AG04449 (cell line): ENCODE measurements at regions not wholly inside any gene's neighbourhood (a gene's known extent, or its start where the extent isn't known, plus 50 kb on each side); places are given as distances from the start of the nearest gene placed in this dataset.
"Not testable (repeated sequence)": the region's sequence is repeated elsewhere in the genome, so short reads cannot be mapped to it uniquely, and the experiment has no call there.

ENCODE experiments used
- CTCF ChIA-PET: fragments of 350-600 bp; formaldehyde crosslinking; extraction: SDS; loops from one replicate; lab custom pipeline; 2021; ENCODE audit warnings: antibody characterized with exemption; lab: Yijun Ruan, JAX
- POLR2A ChIA-PET: fragments of 400-600, 350-600 bp; formaldehyde crosslinking; extraction: SDS; loops from one replicate; lab custom pipeline; 2020; ENCODE audit warnings: antibody characterized with exemption, inconsistent platforms; lab: Yijun Ruan, JAX
- DNase-seq: peaks from one replicate; pipeline ENCODE4 v3.0.0-alpha.2; 2010; ENCODE audit warnings: low read depth, low spot score
- H3K4me3 ChIP-seq: 2 replicates; pipeline ENCODE4 v1.5.1; 2011; ENCODE audit warnings: low read depth, mild to moderate bottlenecking, control low read depth, low read length
- TF ChIP-seq, protein P1 (sequence below): IDR thresholded peaks from one replicate; pipeline ENCODE4 v1.5.1; 2011; ENCODE audit warnings: mild to moderate bottlenecking, moderate library complexity, low read length, control low read depth, inconsistent platforms; ENCODE audit not compliant: insufficient read depth; ENCODE audit errors: missing control alignments

DNA sequence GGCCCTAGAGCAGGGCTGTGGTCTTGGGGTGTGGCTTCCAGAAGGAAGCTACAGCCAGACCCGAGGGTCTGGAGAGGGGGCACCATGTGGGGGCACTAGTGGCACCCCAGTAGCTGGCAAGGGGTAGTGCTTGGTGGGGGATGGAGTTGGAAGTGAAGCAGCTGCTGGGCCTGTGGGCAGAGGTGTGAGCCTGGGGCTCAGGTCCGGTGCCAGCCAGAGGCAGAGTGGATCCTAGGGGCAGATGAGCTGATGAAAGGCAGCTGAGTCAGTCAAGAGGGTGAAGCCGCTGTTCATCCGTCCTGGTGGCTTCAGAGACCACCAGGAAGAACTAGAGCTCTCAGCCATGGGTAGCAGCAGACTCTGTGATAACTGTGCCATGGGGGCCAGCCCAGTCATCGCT is 172.6 kb downstream of the TBC1D2B start:
- no peak overlapping the region for H3K4me3 ChIP-seq
- ChIA-PET CTCF (interaction anchor here (0.8 to 1.9 kb wide), 6 partner anchors 10 to 380 kb away, joined by 3 to 7 read pairs (median 3); no protein-coding TSS in a partner anchor), POLR2A (no interaction called here)
- TF ChIP-seq, protein P1, sequence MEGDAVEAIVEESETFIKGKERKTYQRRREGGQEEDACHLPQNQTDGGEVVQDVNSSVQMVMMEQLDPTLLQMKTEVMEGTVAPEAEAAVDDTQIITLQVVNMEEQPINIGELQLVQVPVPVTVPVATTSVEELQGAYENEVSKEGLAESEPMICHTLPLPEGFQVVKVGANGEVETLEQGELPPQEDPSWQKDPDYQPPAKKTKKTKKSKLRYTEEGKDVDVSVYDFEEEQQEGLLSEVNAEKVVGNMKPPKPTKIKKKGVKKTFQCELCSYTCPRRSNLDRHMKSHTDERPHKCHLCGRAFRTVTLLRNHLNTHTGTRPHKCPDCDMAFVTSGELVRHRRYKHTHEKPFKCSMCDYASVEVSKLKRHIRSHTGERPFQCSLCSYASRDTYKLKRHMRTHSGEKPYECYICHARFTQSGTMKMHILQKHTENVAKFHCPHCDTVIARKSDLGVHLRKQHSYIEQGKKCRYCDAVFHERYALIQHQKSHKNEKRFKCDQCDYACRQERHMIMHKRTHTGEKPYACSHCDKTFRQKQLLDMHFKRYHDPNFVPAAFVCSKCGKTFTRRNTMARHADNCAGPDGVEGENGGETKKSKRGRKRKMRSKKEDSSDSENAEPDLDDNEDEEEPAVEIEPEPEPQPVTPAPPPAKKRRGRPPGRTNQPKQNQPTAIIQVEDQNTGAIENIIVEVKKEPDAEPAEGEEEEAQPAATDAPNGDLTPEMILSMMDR = no peak
- DNase-seq = no peak

DNA sequence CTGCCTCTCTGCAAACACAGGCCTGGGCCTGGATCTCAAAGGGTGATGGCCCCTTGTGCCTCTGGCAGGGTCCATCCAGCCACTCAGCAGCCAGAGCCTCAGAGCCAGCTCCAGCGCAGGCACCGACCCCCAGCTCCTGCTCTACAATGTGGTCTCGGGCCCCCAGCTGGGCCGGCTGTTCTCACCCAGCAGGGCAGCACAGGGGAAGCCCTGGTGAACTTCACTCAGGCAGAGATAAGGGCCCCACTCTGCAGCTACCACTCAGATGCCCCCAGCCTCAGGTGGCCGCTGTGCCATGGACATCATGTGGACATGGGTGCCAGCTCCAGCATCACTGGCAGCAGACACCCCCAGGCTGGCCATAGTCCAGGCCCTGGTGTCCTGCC is 173.1 kb downstream of the TBC1D2B start:
- CTCF ChIA-PET = interaction anchor here (0.8 to 3.2 kb wide), 6 partner anchors 10 to 381 kb away, joined by 3 to 15 read pairs (median 3); no protein-coding TSS in a partner anchor
- POLR2A ChIA-PET = no interaction called here
- no peak for DNase-seq
- TF ChIP-seq, protein P1 = no peak
- H3K4me3 ChIP-seq = no peak overlapping the region

DNA sequence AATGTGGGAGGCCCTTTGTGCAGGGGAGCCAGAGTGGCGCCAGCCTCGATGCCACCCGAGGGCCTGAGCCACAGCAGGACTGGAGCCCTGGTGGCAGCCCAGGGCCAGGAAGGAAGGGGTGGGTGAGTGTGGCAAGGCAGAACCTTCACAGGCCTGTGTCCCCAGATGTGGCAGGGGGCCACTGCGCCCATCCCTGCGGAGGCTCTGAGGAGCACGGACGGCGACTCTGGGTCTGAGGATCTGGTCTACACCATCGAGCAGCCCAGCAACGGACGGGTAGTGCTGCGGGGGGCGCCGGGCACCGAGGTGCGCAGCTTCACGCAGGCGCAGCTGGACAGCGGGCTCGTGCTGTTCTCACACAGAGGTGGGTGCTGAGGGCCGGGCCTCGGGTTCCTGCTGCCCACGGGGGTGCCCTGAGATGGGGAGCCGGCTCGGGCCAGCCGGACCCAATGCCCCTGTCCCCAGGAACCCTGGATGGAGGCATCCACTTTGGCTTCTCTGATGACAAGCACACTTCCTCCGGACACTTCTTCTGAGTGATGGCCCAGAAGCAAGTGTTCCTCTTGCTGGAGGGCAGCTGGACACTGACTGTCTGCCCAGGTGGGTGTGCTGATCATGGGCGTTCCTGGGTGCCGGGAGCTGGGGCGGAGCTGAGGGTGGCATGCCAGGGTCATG is 173.6 kb downstream of the TBC1D2B start:
- POLR2A ChIA-PET, H3K4me3 ChIP-seq, DNase-seq: not testable (repeated sequence)
- CTCF ChIA-PET = interaction anchor here (1.0 to 3.2 kb wide), 4 partner anchors 10 to 204 kb away, joined by 3 to 15 read pairs (median 5); no protein-coding TSS in a partner anchor

DNA sequence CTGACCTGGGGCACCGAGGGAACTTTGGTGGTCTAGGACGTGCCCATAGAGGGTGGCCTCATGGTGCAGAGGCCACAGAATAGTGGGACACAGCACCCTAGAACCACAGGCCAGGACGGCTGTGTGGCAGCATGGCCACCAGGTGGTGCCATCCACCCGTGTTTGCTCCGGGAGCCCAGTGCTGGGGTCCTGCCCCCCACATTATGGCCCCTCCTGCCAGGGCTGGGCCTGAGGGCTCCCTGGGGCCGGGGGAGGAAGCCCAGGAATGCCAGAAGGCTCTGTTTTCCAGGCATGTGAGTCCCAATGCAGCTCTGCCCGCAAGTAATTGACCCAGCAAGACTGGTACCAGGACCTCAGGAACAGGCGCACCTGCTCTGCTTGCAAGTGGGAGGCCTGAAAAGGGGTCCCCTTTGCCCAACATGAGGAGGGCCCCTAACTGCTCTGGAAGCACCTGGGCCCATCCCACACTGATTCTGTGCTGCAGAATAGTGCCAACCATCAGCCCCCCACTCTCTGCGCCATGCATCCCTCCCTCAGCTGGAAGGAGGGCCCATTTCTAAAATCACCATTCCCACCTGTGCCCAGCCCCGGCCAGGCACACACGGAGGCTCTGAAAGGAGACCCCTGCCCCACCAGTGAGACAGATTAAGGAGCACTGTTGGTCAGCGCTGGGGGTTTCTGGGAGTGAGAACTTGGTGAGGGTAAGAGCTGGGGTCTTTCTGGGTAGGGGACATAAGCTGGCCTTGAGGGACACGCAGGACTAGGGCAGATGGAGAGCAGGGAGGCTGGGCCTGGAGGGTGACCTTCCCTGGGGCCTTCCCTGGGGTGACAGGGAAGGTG is 174.4 kb downstream of the TBC1D2B start:
- POLR2A ChIA-PET, H3K4me3 ChIP-seq, DNase-seq: not testable (repeated sequence)
- CTCF ChIA-PET = interaction anchor here (1.2 to 3.7 kb wide), 7 partner anchors 7 to 205 kb away, joined by 3 to 24 read pairs (median 10); no protein-coding TSS in a partner anchor
- TF ChIP-seq, protein P1 = peak; percentile 83

DNA sequence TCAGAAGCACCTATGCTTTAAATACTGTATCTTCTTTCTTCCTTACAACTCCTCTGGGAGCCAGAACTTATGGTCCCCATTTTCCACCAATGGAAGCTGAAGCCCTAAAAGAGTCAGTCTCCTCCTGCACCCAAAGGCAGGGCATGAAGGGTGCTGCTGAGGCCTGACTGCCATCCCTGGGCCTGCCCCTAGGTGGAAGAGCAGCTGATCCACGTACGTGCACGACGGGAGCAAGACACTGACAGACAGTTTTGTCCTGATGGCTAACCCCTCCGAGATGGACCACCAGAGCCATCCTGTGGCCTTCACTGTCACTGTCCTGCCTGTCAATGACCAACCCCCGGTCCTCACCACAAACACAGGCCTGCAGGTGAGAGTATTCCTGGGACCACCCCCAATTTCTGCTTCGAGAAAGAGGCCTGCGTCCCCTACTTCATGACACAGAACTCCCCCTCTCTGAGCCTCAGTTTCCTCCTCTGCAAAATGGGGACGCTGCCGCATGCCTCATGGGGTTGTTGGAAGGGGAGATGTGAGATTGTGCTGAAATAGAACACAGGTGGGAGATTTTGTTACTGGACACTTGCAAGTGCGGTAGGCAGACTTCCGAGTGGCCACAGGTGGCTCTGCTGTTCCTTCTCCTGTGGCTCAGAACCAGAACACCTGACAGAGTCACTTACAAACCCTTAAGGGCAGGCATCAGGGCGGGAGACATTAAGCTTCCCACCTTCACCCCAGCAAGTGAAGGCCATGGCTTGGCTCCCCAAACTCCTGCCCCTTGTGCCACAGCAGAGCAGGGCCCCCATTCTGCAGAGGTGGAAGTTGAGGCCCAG is 175.4 kb downstream of the TBC1D2B start:
- CTCF ChIA-PET = interaction anchor here (1.1 to 3.7 kb wide), 8 partner anchors 8 to 206 kb away, joined by 4 to 24 read pairs (median 10); no protein-coding TSS in a partner anchor
- no peak for DNase-seq
- H3K4me3 ChIP-seq = no peak overlapping the region
- TF ChIP-seq, protein P1 = peak; percentile 21
- POLR2A ChIA-PET = no interaction called here

DNA sequence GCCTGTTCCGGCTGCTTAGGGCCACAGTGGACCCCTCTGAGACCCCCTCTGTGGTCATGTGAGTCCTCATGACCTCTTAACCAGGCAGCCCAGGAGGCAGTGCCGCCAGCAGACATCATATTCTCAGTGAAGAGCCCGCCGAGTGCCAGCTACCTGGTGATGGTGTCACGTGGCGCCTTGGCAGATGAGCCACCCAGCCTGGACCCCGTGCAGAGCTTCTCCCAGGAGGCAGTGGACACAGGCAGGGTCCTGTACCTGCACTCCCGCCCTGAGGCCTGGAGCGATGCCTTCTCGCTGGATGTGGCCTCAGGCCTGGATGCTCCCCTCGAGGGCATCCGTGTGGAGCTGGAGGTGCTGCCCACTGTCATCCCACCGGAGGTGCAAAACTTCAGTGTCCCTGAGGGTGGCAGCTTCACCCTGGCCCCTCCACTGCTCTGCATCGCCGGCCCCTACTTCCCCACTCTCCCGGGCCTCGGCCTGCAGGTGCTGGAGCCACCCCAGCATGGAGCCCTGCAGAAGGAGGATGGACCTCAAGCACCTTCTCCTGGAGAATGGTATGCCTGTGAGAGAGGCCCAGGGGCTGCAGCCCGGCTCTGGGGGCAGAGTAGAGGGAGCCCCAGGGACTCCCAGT is 176.1 kb downstream of the TBC1D2B start:
- H3K4me3 ChIP-seq = no peak overlapping the region
- DNase-seq = no peak
- CTCF ChIA-PET = interaction anchor here (0.9 to 3.7 kb wide), 9 partner anchors 9 to 207 kb away, joined by 4 to 24 read pairs (median 10); no protein-coding TSS in a partner anchor
- POLR2A ChIA-PET = no interaction called here
- TF ChIP-seq, protein P1 = no peak
